Upper lobe of left lung (tissue), 6 donors: ENCODE measurements at regions not wholly inside any gene's neighbourhood (a gene's known extent, or its start where the extent isn't known, plus 50 kb on each side); places are given as distances from the start of the nearest gene placed in this dataset.

Experiments
- ATAC-seq, 2 donors: fragments of 200-7000 bp; cut with Tn5 transposase; one replicate each; pipeline ENCODE4 v1.9.1; 2022; ENCODE audit warnings: mild to moderate bottlenecking in 2 of 2, moderate library complexity in 2 of 2; ENCODE audit not compliant: low FRiP score in 2 of 2
- DNase-seq, 2 donors: peaks; one replicate each; pipeline ENCODE4 v3.0.0-alpha.2; 2019 to 2020
- H3K27ac ChIP-seq, 4 donors: fragments of 200-600 bp; sonication (generic); one replicate each; pipeline ENCODE4 v1.5.1; 2016 to 2019
- H3K27me3 ChIP-seq, 4 donors: fragments of 200-600 bp; sonication (generic); one replicate each; pipeline ENCODE4 v1.5.1; 2017 to 2019
- H3K36me3 ChIP-seq, 4 donors: fragments of 200-600 bp; sonication (generic); one replicate each; pipeline ENCODE4 v1.5.1; 2016 to 2019
- H3K4me1 ChIP-seq, 4 donors: fragments of 200-600 bp; sonication (generic); one replicate each; pipeline ENCODE4 v1.5.1; 2018 to 2019
- H3K4me3 ChIP-seq, 4 donors: fragments of 200-600 bp; sonication (generic); one replicate each; pipeline ENCODE4 v1.5.1; 2017 to 2019; ENCODE audit warnings: mild to moderate bottlenecking in 2 of 4, moderate library complexity in 1 of 4
- H3K9me3 ChIP-seq, 4 donors: fragments of 200-600 bp; sonication (generic); one replicate each; pipeline ENCODE4 v1.5.1; 2018 to 2019
- CTCF ChIP-seq, 6 experiments: fragments of 450-650 bp in 4 of 6; fragments of 200-600 bp in 2 of 6; sonication (generic) in 2 of 6; IDR thresholded peaks; one replicate each; pipeline ENCODE4 v1.5.1; 2016 to 2019; ENCODE audit warnings: antibody characterized with exemption in 6 of 6
- EP300 ChIP-seq, 4 donors: sonication (generic); formaldehyde crosslinking; IDR thresholded peaks; one replicate each; pipeline ENCODE4 v1.5.1; 2017; ENCODE audit warnings: antibody characterized with exemption in 4 of 4, control low read depth in 2 of 4
- POLR2A ChIP-seq, 4 donors: fragments of 450-650 bp; IDR thresholded peaks; one replicate each; pipeline ENCODE4 v1.5.1; 2016 to 2017; ENCODE audit warnings: antibody characterized with exemption in 4 of 4, mild to moderate bottlenecking in 2 of 4
- POLR2AphosphoS5 ChIP-seq, 2 donors: sonication (generic); formaldehyde crosslinking; IDR thresholded peaks; one replicate each; pipeline ENCODE4 v1.5.1; 2017; ENCODE audit warnings: antibody characterized with exemption in 2 of 2
- WGBS, 2 donors: methylation state at CpG; one replicate each; pipeline ENCODE4 v1.1.5; 2017 to 2018; 5-methylcytosine and 5-hydroxymethylcytosine counted together
- donor health status: DM: no; HTN: no; CAD: no; lungs with moderate emphysema.
- donor health status: DM: no; HTN: yes; CAD: no; lungs with severe emphysema.

- DNase-seq (no peak), ATAC-seq (no peak)
- Histone ChIP-seq H3K27me3 (no peaks in the 10 kb centered on the region), H3K4me1 (no peaks in the 10 kb centered on the region), H3K36me3 (no peaks in the 10 kb centered on the region), H3K9me3 (peaks cover 0 to 6% (median 0%) of the 10 kb centered on the region in 4 donors), H3K4me3 (no peak overlapping the region), H3K27ac (no peak overlapping the region)
- TF ChIP-seq EP300 (IDR thresholded peaks at IDR 0.05): no peak
- no peak for TF ChIP-seq CTCF (IDR thresholded peaks at IDR 0.05)
- TF ChIP-seq POLR2A (IDR thresholded peaks at IDR 0.05): no peak
- no peak for TF ChIP-seq POLR2AphosphoS5 (IDR thresholded peaks at IDR 0.05)
- WGBS, 2 donors: 93 to 94% methylated on average over 6 of the region's 6 CpGs
Observed at GRCh38 chr10:2119316-2119715, 382.0 kb upstream of the ADARB2 start.

GRCh38 chr10:2118201-2118600 lies 380.9 kb upstream of the ADARB2 start:
- H3K36me3 ChIP-seq: no peaks in the 10 kb centered on the region
- DNase-seq (no peak), ATAC-seq (no peak)
- TF ChIP-seq POLR2AphosphoS5 (IDR thresholded peaks at IDR 0.05) (no peak), CTCF (IDR thresholded peaks at IDR 0.05) (no peak), EP300 (IDR thresholded peaks at IDR 0.05) (no peak), POLR2A (IDR thresholded peaks at IDR 0.05) (no peak)
- 92 to 97% methylated on average over 3 of the region's 3 CpGs for WGBS, 2 donors
- H3K4me1 ChIP-seq: no peaks in the 10 kb centered on the region
- peaks cover 0 to 6% (median 0%) of the 10 kb centered on the region in 4 donors for H3K9me3 ChIP-seq
- no peaks in the 10 kb centered on the region for H3K27me3 ChIP-seq
- H3K27ac ChIP-seq: no peak overlapping the region
- H3K4me3 ChIP-seq: no peak overlapping the region

- H3K4me1 ChIP-seq: no peaks in the 10 kb centered on the region
- no peak for ATAC-seq
- no peaks in the 10 kb centered on the region for H3K27me3 ChIP-seq
- H3K27ac ChIP-seq: no peak overlapping the region
- peaks cover 0 to 6% (median 0%) of the 10 kb centered on the region in 4 donors for H3K9me3 ChIP-seq
- TF ChIP-seq POLR2AphosphoS5 (IDR thresholded peaks at IDR 0.05) (no peak), POLR2A (IDR thresholded peaks at IDR 0.05) (no peak), EP300 (IDR thresholded peaks at IDR 0.05) (no peak)
- 100% methylated on average over 1 of the region's 1 CpG; no CpG with 5 or more reads in 1 of the 2 donors for WGBS, 2 donors
- H3K36me3 ChIP-seq: no peaks in the 10 kb centered on the region
- DNase-seq: no peak
- no peak overlapping the region for H3K4me3 ChIP-seq
Observed at GRCh38 chr10:2117641-2118040, 380.3 kb upstream of the ADARB2 start.

- Histone ChIP-seq H3K27ac (no peak overlapping the region), H3K9me3 (peaks cover 0 to 4% (median 0%) of the 10 kb centered on the region in 4 donors), H3K36me3 (no peaks in the 10 kb centered on the region), H3K4me3 (no peak overlapping the region), H3K4me1 (no peaks in the 10 kb centered on the region), H3K27me3 (no peaks in the 10 kb centered on the region)
- ATAC-seq (no peak), DNase-seq (no peak)
- no peak for TF ChIP-seq POLR2AphosphoS5 (IDR thresholded peaks at IDR 0.05)
- TF ChIP-seq POLR2A (IDR thresholded peaks at IDR 0.05): no peak
- TF ChIP-seq CTCF (IDR thresholded peaks at IDR 0.05): no peak
- no peak for TF ChIP-seq EP300 (IDR thresholded peaks at IDR 0.05)
- 64 to 67% methylated on average over 8 of the region's 8 CpGs for WGBS, 2 donors
Observed at GRCh38 chr10:2111965-2112364, 374.6 kb upstream of the ADARB2 start.

GRCh38 chr10:2108496-2108895 lies 371.2 kb upstream of the ADARB2 start:
- H3K4me3 ChIP-seq: no peak overlapping the region
- no peak for DNase-seq

More at GRCh38 chr10:2108496-2108895, 371.2 kb upstream of the ADARB2 start:
- Histone ChIP-seq H3K9me3 (no peaks in the 10 kb centered on the region), H3K4me1 (no peaks in the 10 kb centered on the region), H3K36me3 (no peaks in the 10 kb centered on the region), H3K27ac (no peak overlapping the region), H3K27me3 (no peaks in the 10 kb centered on the region)
- WGBS, 2 donors: 83 to 92% methylated on average over 1 of the region's 1 CpG
- no peak for ATAC-seq
- TF ChIP-seq EP300 (IDR thresholded peaks at IDR 0.05) (no peak), POLR2AphosphoS5 (IDR thresholded peaks at IDR 0.05) (no peak), CTCF (IDR thresholded peaks at IDR 0.05) (no peak), POLR2A (IDR thresholded peaks at IDR 0.05) (no peak)
